Lower leg skin (tissue), 3 donors: ENCODE measurements at regions not wholly inside any gene's neighbourhood (a gene's known extent, or its start where the extent isn't known, plus 50 kb on each side); places are given as distances from the start of the nearest gene placed in this dataset.
"Not testable (repeated sequence)": the region's sequence is repeated elsewhere in the genome, so short reads cannot be mapped to it uniquely, and the experiment has no call there.

Source experiments
- CTCF ChIP-seq, 3 donors: fragments of 450-650 bp; IDR thresholded peaks; one replicate each; pipeline ENCODE4 v1.5.1; 2016; ENCODE audit warnings: antibody characterized with exemption in 3 of 3, mild to moderate bottlenecking in 3 of 3, moderate library complexity in 2 of 3
- POLR2A ChIP-seq, 2 donors: fragments of 450-650 bp; IDR thresholded peaks; one replicate each; pipeline ENCODE4 v1.6.1; 2016 to 2017; ENCODE audit warnings: antibody characterized with exemption in 2 of 2, mild to moderate bottlenecking in 1 of 2, moderate library complexity in 1 of 2

DNA sequence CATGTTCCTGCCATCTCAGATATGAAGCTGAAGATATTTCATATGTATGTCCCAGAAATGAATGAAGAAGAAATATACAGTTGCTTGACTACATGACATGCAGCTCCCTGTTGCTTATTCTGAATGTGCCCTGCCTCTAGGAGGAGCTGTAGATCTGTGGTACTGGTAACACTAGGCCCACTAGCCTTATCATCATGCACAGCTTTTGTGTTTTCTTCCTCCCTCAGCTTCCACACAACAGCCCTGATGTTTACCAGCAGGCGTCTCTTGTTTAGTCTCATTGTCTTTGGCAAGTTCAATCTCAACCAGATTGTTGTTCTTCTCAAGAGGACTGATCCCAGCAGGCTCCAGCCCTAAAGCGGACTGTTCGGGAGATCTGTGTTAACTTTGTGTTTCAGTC, 104.8 kb downstream of the ATP6V0E2 start:
- not testable (repeated sequence) for TF ChIP-seq CTCF, POLR2A (IDR thresholded peaks at IDR 0.05)
